ENCODE measurements at regions not wholly inside any gene's neighbourhood (a gene's known extent, or its start where the extent isn't known, plus 50 kb on each side); places are given as distances from the start of the nearest gene placed in this dataset.

- TF ChIP-seq POLR2A (IDR thresholded peaks at IDR 0.05; ENCODE audit: low read length) (no peak), GATA1 (IDR thresholded peaks at IDR 0.05; ENCODE audit: low read depth, low read length) (no peak)
Measured at GRCh38 chr5:120106912-120107525, 357.1 kb upstream of the PRR16 start.

Data from erythroblast (primary cell).